Endothelial cell of umbilical vein (primary cell): ENCODE measurements at regions not wholly inside any gene's neighbourhood (a gene's known extent, or its start where the extent isn't known, plus 50 kb on each side); places are given as distances from the start of the nearest gene placed in this dataset.

ENCODE experiments used
- BruUV-seq: library from RNA; stranded (reverse); fragments of 400-500 nt; replicated peaks from 2 replicates; lab custom pipeline; 2021; lab: Mats Ljungman, UMichigan
- CTCF ChIA-PET: fragments of 300-600, 350-600 bp; sonication (Branson Sonifier 250); formaldehyde crosslinking; loops from one replicate; lab custom pipeline; 2021; ENCODE audit warnings: antibody characterized with exemption, inconsistent platforms; lab: Charles Lee
- POLR2A ChIA-PET: fragments of 300-600, 350-600 bp; sonication (Branson Sonifier 250); formaldehyde crosslinking; loops from one replicate; lab custom pipeline; 2021; ENCODE audit warnings: antibody characterized with exemption, inconsistent platforms; lab: Charles Lee
- DNase-seq: peaks from one replicate; pipeline ENCODE4 v3.0.0-alpha.2; 2011; ENCODE audit warnings: low read depth, low spot score
- FAIRE-seq: peaks from 2 replicates; lab custom pipeline; 2011; peaks lifted over from hg19 to GRCh38; lab: Jason Lieb, UNC
- H2AFZ ChIP-seq: 2 replicates; pipeline ENCODE4 v1.6.0; 2012; ENCODE audit warnings: low read depth, low read length, control low read depth, inconsistent platforms
- H3K27ac ChIP-seq: 2 replicates; pipeline ENCODE4 v1.5.1; 2011; ENCODE audit warnings: low read depth, mild to moderate bottlenecking, control low read depth, low read length, moderate library complexity; ENCODE audit not compliant: insufficient read depth
- H3K27me3 ChIP-seq, 2 experiments: 2 replicates each; pipeline versions ENCODE4 v1.6.0 to v1.6.1; 2011; ENCODE audit warnings: low read length in 2 of 2, mixed read lengths in 1 of 2; ENCODE audit not compliant: control insufficient read depth in 2 of 2, insufficient read depth in 2 of 2
- H3K36me3 ChIP-seq, 2 experiments: 2 replicates in 1 of 2; 3 replicates in 1 of 2; pipeline ENCODE4 v1.5.1; 2011; ENCODE audit warnings: low read length in 2 of 2, mild to moderate bottlenecking in 1 of 2, moderate library complexity in 1 of 2; ENCODE audit not compliant: control insufficient read depth in 2 of 2, insufficient read depth in 2 of 2; ENCODE audit errors: extremely low read depth in 1 of 2
- H3K4me1 ChIP-seq: 3 replicates; pipeline ENCODE4 v1.5.1; 2011; ENCODE audit warnings: mild to moderate bottlenecking, low read length; ENCODE audit not compliant: control insufficient read depth, insufficient read depth; ENCODE audit errors: extremely low read depth
- H3K4me2 ChIP-seq: 2 replicates; pipeline ENCODE4 v1.6.1; 2011; ENCODE audit warnings: low read length, control low read depth, mixed read lengths; ENCODE audit not compliant: insufficient read depth
- H3K4me3 ChIP-seq, 3 experiments: fragments of 200-600 bp in 1 of 3; sonication (generic), shearing (Covaris generic) in 1 of 3; replicated peaks in 1 of 3; 2 replicates each; pipeline ENCODE4 v1.5.1; 2011 to 2016; ENCODE audit warnings: control low read depth in 3 of 3, low read length in 3 of 3, mild to moderate bottlenecking in 2 of 3, inconsistent platforms in 1 of 3, low read depth in 1 of 3, moderate library complexity in 1 of 3; ENCODE audit not compliant: insufficient read depth in 1 of 3
- H3K79me2 ChIP-seq: 2 replicates; pipeline ENCODE4 v1.6.0; 2012; ENCODE audit warnings: low read length, inconsistent platforms; ENCODE audit not compliant: control insufficient read depth, insufficient read depth
- H3K9ac ChIP-seq: replicated peaks from 2 replicates; pipeline ENCODE3; 2011; ENCODE audit warnings: low read length, control low read depth; ENCODE audit not compliant: insufficient read depth; ENCODE audit errors: extremely low read depth
- H3K9me1 ChIP-seq: replicated peaks from 3 replicates; pipeline ENCODE4 v1.6.0; 2011; ENCODE audit warnings: mild to moderate bottlenecking, low read length; ENCODE audit not compliant: control insufficient read depth, insufficient read depth; ENCODE audit errors: extremely low read depth
- H3K9me3 ChIP-seq: replicated peaks from 2 replicates; pipeline ENCODE4 v1.5.1; 2012; ENCODE audit warnings: low read length, inconsistent platforms; ENCODE audit not compliant: control insufficient read depth, insufficient read depth
- H4K20me1 ChIP-seq: replicated peaks from 2 replicates; pipeline ENCODE3; 2011; ENCODE audit warnings: mild to moderate bottlenecking, low read length; ENCODE audit not compliant: control insufficient read depth, insufficient read depth; ENCODE audit errors: extremely low read depth
- EZH2 ChIP-seq: IDR thresholded peaks from 2 replicates; pipeline ENCODE4 v1.6.1; 2012; ENCODE audit warnings: borderline replicate concordance, low read depth, mild to moderate bottlenecking, moderate library complexity, low read length, inconsistent platforms; ENCODE audit not compliant: severe bottlenecking
- FOS ChIP-seq: IDR thresholded peaks from 2 replicates; pipeline ENCODE4 v1.6.1; 2011; ENCODE audit warnings: mild to moderate bottlenecking, low read length, moderate library complexity, borderline replicate concordance; ENCODE audit not compliant: insufficient read depth
- GATA2 ChIP-seq: IDR thresholded peaks from 2 replicates; pipeline ENCODE4 v1.7.0; 2011; ENCODE audit warnings: low read depth, mild to moderate bottlenecking, moderate library complexity, mixed read lengths, low read length; ENCODE audit not compliant: insufficient read length, insufficient read depth
- MYC ChIP-seq: IDR thresholded peaks from one replicate; pipeline ENCODE4 v1.6.1; 2011; ENCODE audit warnings: mild to moderate bottlenecking, low read depth, low read length
- POLR2A ChIP-seq: IDR thresholded peaks from 2 replicates; pipeline ENCODE4 v1.6.1; 2012; ENCODE audit warnings: low read depth, mild to moderate bottlenecking, control low read depth, low read length
- POLR2AphosphoS5 ChIP-seq: IDR thresholded peaks from 2 replicates; pipeline ENCODE4 v1.6.1; 2012; ENCODE audit warnings: low read depth, mild to moderate bottlenecking, control low read depth, low read length, moderate library complexity; ENCODE audit not compliant: insufficient read depth
- dilution Hi-C: fragments of 300-500 bp; cut with MboI; formaldehyde crosslinking; loops from one replicate; pipeline ENCODE4 v1.15.0; 2019; ENCODE audit warnings: low sequenced_read_pairs; ENCODE audit not compliant: extremely low pct_ligation_motif_present
- intact Hi-C: fragments of 100-400 bp; cut with micrococcal nuclease; formaldehyde crosslinking; loops from one replicate; pipeline ENCODE4 v1.10.0; 2022
- TF ChIP-seq, protein P1 (sequence below): IDR thresholded peaks from 2 replicates; pipeline ENCODE4 v1.6.1; 2011; ENCODE audit not compliant: insufficient read depth, insufficient read length
- TF ChIP-seq, protein P2 (sequence below), 2 donors: IDR thresholded peaks; 1 replicate in 1 of 2; 2 replicates in 1 of 2; pipeline ENCODE4 v1.5.1; 2011; ENCODE audit warnings: low read length in 2 of 2, mild to moderate bottlenecking in 2 of 2, moderate library complexity in 2 of 2, control low read depth in 1 of 2, inconsistent platforms in 1 of 2, low read depth in 1 of 2; ENCODE audit not compliant: insufficient read depth in 1 of 2; ENCODE audit errors: extremely low read depth in 1 of 2

DNA sequence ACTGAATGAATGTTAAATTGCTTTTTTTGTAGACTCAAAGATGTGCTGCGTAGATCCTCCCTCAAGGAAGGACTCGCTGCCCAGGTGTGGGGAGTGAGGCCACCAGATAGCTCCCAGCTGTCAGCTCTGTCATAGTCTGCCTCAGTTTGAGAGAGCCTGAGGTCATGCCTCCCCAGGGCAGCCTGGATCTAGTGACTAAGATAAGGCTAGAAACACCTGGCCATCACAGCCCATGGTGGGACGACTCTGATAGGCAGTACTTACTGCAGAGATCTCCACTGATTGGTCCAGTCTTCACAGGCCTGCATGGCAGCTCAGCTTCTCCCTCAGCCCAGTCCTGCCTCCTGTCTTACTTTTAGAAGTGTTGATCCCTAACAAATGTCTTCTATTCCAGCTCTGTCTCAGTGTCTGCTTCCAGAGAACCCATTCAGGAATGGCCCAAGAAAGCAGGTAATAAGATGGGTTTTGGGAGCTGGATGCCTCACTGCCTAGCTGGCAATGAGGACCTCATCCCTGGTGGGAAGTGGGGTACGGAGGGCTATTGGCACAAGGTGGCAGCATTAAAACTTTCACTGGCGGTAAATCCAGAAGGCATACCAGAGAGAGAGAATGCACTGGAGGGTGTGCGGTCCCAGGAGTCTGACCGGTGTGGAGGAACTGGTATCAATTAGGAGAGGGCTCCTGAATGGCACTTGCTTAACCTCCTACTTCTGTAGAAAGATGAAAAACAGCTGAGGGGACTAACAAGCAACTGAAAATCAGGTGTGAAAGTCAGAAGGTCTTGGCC lies 55.3 kb upstream of the GPR37L1 start:
- intact Hi-C loops, result no loop called here
- H3K9me3 ChIP-seq, result no peaks in the 10 kb centered on the region
- dilution Hi-C loops, result no loop called here
- H3K27ac ChIP-seq, result no peak overlapping the region
- no peaks in the 10 kb centered on the region for H4K20me1 ChIP-seq
- no peak for TF ChIP-seq EZH2
- no peak for TF ChIP-seq GATA2
- no peak for TF ChIP-seq FOS
- TF ChIP-seq MYC, result no peak
- TF ChIP-seq POLR2A, result no peak
- H3K9ac ChIP-seq, result no peak overlapping the region
- no TSS peak for BruUV-seq
- H3K4me2 ChIP-seq, result no peak overlapping the region
- no peak overlapping the region for H3K4me3 ChIP-seq
- FAIRE-seq (no peak), DNase-seq (no peak)
- H3K27me3 ChIP-seq, result peaks cover 0 to 6% of the 10 kb centered on the region in 2 experiments
- ChIA-PET POLR2A (no interaction called here), CTCF (interaction anchor here (1.5 kb wide), 1 partner anchor 8 kb away, joined by 6 read pairs; no protein-coding TSS in a partner anchor)
- peaks cover 2% of the 10 kb centered on the region for H3K4me1 ChIP-seq
- H3K36me3 ChIP-seq, result no peaks in the 10 kb centered on the region
- no peaks in the 10 kb centered on the region for H3K79me2 ChIP-seq
- no peaks in the 10 kb centered on the region for H3K9me1 ChIP-seq
- H2AFZ ChIP-seq, result no peak overlapping the region

DNA sequence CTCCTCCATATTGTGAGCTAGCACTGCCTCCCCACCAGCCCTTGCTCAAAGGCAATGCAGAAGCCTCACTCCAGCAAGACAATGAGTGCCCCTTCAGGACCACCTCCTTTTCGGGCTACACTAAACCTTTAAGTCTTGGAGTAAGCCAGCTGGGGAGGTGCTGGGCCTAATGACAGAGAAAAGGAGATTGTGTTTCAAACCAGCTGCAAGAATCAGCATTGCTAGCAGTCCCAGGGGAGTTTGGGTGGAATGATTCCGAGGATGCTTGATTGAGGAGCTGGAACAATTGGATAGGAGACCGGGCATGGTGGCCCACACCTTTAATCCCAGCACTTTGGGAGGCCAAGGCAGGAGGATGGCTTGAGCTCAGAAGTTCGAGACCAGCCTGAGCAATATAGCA lies 54.1 kb upstream of the GPR37L1 start:
- no peaks in the 10 kb centered on the region for H3K4me1 ChIP-seq
- H3K79me2 ChIP-seq, result no peaks in the 10 kb centered on the region
- no TSS peak for BruUV-seq
- DNase-seq, result no peak
- ChIA-PET CTCF (interaction anchor here (1.4 to 1.5 kb wide), 2 partner anchors 9 to 44 kb away, joined by 3 to 6 read pairs; no protein-coding TSS in a partner anchor), POLR2A (no interaction called here)
- H4K20me1 ChIP-seq, result no peaks in the 10 kb centered on the region
- H2AFZ ChIP-seq, result no peak overlapping the region
- peaks cover 0 to 3% of the 10 kb centered on the region in 2 experiments for H3K27me3 ChIP-seq
- no peak overlapping the region for H3K9ac ChIP-seq
- intact Hi-C loops (no loop called here), dilution Hi-C loops (no loop called here)
- H3K27ac ChIP-seq, result no peak overlapping the region
- no peaks in the 10 kb centered on the region for H3K9me3 ChIP-seq
- no peak overlapping the region for H3K4me3 ChIP-seq
- no peak overlapping the region for H3K4me2 ChIP-seq
- no peaks in the 10 kb centered on the region for H3K9me1 ChIP-seq
- H3K36me3 ChIP-seq, result no peaks in the 10 kb centered on the region
- TF ChIP-seq POLR2AphosphoS5, result no peak
- no peak for TF ChIP-seq MYC
- TF ChIP-seq GATA2, result no peak
- TF ChIP-seq POLR2A, result no peak
- TF ChIP-seq, protein P1, sequence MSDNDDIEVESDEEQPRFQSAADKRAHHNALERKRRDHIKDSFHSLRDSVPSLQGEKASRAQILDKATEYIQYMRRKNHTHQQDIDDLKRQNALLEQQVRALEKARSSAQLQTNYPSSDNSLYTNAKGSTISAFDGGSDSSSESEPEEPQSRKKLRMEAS, result no peak
- TF ChIP-seq, protein P2, sequence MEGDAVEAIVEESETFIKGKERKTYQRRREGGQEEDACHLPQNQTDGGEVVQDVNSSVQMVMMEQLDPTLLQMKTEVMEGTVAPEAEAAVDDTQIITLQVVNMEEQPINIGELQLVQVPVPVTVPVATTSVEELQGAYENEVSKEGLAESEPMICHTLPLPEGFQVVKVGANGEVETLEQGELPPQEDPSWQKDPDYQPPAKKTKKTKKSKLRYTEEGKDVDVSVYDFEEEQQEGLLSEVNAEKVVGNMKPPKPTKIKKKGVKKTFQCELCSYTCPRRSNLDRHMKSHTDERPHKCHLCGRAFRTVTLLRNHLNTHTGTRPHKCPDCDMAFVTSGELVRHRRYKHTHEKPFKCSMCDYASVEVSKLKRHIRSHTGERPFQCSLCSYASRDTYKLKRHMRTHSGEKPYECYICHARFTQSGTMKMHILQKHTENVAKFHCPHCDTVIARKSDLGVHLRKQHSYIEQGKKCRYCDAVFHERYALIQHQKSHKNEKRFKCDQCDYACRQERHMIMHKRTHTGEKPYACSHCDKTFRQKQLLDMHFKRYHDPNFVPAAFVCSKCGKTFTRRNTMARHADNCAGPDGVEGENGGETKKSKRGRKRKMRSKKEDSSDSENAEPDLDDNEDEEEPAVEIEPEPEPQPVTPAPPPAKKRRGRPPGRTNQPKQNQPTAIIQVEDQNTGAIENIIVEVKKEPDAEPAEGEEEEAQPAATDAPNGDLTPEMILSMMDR (IDR thresholded peaks at IDR 0.05; ENCODE audit: extremely low read depth in 1 of 2, insufficient read depth in 1 of 2, low read depth in 1 of 2, low read length in 2 of 2), result no peak
- TF ChIP-seq FOS, result no peak
- no peak for TF ChIP-seq EZH2
- FAIRE-seq, result no peak
